ENCODE measurements at regions not wholly inside any gene's neighbourhood (a gene's known extent, or its start where the extent isn't known, plus 50 kb on each side); places are given as distances from the start of the nearest gene placed in this dataset.

GRCh38 chr10:29203432-29203831 lies 85.4 kb upstream of the LYZL1 start:
- no peak for TF ChIP-seq CTCF (optimal IDR thresholded peaks at IDR 0.05 in 1 of 3, IDR thresholded peaks at IDR 0.05 in 1 of 3, conservative IDR thresholded peaks at IDR 0.05 in 1 of 3; ENCODE audit: extremely low read depth in 1 of 3, insufficient read depth in 2 of 3, low read length in 3 of 3)
- no peak for TF ChIP-seq EZH2 (IDR thresholded peaks at IDR 0.05; ENCODE audit: low read length)
